ENCODE measurements at regions not wholly inside any gene's neighbourhood (a gene's known extent, or its start where the extent isn't known, plus 50 kb on each side); places are given as distances from the start of the nearest gene placed in this dataset.

DNA sequence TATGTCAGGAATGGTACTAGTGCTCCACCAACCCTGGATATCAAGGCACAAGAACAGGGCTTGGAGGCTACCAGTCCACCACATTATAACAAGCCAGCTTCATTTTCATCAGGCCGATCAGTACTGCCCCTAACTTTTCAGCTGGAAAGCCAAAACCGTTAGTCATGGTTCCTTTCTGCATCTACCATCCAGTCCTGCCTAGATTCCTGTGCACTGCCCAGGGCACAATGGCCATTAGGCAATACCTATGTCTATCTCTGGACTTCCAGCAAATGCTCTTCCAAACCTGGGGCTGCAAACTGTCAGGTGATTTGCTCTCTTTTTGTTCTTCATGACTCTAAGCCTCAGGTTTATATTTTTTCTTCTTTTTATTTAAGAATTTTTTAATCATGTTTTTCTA is 937.7 kb downstream of the SORCS1 start:
- intact Hi-C loops (cut with DNase I), result no loop called here
- ATAC-seq (no peak), DNase-seq (no peak)

DNA sequence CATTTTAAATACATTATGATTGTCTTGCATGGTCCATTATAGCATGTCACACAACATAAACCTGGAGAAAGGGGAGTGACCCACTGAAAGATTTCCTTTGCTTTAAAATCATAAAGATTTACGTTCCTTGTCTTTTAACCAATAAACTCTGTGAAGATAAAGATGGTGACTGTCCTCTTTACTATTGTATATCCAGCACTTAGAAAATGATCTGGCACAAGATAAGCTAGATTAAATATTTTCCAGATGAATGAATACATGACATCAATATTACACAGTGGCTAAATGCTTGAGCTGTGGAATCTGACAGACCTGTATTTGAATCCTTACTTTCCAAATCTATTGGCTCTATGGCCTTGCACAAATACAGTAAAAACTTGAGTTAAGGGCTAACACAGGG is 938.4 kb downstream of the SORCS1 start:
- DNase-seq (no peak), ATAC-seq (no peak)
- intact Hi-C loops (cut with DNase I), result no loop called here

GRCh38 chr10:106224676-106225075 is 939.8 kb downstream of the SORCS1 start:
- intact Hi-C loops (cut with DNase I), result no loop called here
- DNase-seq (no peak), ATAC-seq (no peak)

DNA sequence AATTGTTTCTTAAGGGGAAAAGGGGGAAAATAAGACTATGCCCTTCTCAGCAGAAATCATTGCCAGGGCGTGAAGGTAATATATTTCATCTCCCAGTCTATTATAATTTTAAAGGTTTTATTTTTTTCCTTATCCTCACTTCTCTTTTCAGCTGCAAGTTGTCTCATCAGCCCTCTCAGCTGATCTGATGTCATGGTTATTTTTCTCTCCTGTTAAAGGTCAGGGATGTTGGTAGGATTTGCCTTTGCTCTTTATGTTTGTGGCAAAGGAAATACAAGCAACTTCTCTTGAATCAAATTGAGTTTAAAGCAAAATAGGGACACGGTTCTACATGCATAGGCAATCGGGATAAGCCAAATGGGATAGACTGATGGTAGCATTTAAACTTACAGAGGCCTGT is 946.9 kb downstream of the SORCS1 start:
- intact Hi-C loops (cut with DNase I), result no loop called here
- no peak for ATAC-seq

GRCh38 chr10:106216085-106216484 is 948.4 kb downstream of the SORCS1 start:
- intact Hi-C loops (cut with DNase I), result no loop called here
- ATAC-seq, result peak; percentile 76 to 83
- no peak for DNase-seq

More for the DNA sequence above, 946.9 kb downstream of the SORCS1 start:
- DNase-seq, result no peak

GRCh38 chr10:106214243-106214642 is 950.3 kb downstream of the SORCS1 start:
- intact Hi-C loops (cut with DNase I), result no loop called here
- DNase-seq (no peak), ATAC-seq (no peak)

DNA sequence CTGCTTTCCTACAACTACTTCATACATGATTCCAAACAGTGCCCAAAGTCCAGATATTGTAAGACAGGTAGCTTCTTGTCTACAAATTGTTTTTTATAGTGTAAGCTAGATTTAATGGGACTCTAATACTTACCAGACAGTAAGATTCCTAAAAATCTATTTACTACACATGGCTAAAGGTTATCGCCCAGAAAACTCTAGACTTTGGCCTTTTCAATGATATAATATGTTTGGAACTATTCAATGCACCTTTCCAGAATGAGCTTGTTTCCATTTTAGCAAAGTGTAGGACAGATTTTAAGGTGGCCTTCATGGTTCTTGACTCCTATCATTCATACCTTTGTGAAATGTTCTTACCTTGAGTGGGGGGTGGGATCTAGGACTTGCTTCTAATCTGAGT is 951.0 kb downstream of the SORCS1 start:
- no peak for ATAC-seq
- DNase-seq, result no peak
- intact Hi-C loops (cut with DNase I), result no loop called here

DNA sequence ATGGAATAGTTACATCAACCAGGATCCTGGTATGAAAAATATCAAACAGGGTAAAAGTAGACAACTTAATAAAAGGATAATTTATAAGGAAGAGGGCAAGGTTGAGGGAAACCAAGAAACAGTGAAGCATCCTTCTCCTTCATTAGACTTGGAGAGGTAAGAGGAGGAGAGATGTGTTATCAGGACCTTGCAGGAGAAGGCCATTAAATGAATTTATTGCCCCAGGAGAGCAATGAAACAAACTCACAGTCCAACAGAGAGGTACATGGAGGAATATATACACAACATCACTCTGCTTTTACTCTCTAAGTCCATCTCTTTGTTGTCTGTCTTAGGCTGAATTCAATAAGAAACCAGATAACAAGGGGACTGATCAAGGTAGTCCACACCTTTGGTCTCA is 966.2 kb downstream of the SORCS1 start:
- intact Hi-C loops (cut with DNase I), result no loop called here

DNA sequence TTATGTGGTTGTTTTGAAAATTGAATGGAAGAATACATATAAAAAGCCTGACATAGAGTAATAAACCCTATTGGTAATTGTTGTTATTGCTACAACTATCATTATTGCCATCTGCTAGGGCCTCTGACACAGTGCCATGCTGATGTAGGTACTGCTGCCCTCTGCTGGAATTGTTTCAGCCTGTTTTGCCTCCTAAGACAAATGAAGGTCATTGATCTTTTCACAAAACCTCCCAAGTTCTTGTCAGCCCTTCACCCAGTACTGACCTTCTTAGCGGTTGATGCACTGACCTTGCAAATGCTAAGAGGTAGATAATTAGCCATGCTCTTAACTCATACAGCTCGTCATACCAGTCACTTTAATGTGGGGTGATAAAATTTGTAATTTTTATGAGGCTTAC is 975.2 kb downstream of the SORCS1 start:
- DNase-seq (no peak), ATAC-seq (no peak)
- intact Hi-C loops (cut with DNase I), result no loop called here

More for the DNA sequence above, 966.2 kb downstream of the SORCS1 start:
- no peak for ATAC-seq
- DNase-seq, result no peak

DNA sequence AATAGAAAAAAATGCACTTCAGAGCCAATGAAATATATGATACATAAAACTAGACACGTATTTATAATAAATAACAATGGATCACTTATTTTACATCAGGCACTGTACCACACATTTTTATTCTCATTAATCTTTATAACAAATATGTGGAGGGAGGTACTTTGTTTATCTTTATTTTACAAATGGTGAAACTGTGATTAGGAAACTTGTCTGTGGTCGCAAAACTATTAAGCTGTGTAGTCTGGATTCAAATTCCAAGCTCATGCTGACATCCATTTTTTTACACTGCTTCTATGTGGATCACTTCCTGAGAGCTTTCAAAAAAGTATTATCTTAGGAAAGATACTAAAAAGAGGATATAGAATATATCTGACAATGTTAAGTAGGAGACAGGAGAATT is 978.6 kb downstream of the SORCS1 start:
- no peak for ATAC-seq
- no peak for DNase-seq
- intact Hi-C loops (cut with DNase I), result no loop called here

DNA sequence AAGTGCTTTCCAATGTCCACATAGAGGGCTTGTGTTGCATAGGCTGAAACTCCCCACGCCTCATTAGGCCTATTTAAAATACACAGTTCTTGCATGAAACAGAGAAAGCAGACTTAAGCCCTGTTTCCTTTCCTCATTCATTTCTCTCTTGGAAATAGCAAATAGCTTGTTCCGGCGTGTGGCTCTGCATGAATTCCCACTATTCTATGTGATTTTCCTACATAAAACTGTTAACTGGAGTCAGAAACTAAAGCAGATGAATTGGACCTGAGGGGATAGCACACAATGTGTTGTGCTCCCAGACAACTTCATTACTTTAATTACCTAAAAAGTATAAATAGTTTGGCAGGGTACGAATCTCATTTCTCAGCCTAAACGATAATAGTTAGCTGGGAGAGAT is 981.5 kb downstream of the SORCS1 start:
- no peak for ATAC-seq
- intact Hi-C loops (cut with DNase I), result no loop called here
- no peak for DNase-seq

DNA sequence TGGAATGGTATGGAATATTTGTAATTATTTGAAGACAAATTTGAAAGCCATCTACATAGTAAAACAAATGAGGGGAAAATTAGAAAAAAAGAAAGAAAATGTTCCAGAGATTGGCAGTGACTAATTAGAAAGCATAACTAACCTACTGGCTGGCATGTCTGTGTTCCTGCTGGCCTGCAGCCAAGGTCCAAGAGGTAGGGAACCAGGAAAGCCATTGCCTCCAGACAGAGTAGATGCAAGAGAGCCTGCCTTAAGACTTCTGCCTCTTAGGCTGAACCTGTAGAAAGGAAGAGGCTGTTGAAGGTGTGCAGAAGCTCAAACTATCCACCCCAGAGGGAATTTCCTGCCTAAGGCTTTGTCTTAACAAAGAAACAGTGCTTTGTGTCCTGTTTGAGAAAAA is 982.0 kb downstream of the SORCS1 start:
- intact Hi-C loops (cut with DNase I), result no loop called here
- DNase-seq, result no peak
- ATAC-seq, result no peak

DNA sequence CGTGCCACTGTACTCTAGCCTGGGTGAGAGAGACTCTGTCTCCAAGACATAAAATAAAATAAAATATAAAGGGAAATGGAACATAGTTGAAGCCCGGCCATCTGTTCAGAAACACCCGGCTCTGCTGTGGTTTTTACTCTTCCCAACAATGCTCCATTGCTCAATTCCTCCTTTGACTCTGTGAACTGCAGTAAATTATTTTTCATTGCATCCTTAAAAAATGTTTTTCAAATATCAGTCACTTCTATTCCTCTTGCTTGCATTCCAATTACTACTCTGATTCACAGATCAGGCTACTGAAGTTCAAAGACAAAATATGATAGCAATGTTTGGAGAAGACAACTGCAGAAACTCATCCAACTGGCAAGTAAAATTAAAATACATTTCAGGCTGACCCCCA is 983.0 kb downstream of the SORCS1 start:
- intact Hi-C loops (cut with DNase I), result no loop called here
- ATAC-seq (no peak), DNase-seq (no peak)

DNA sequence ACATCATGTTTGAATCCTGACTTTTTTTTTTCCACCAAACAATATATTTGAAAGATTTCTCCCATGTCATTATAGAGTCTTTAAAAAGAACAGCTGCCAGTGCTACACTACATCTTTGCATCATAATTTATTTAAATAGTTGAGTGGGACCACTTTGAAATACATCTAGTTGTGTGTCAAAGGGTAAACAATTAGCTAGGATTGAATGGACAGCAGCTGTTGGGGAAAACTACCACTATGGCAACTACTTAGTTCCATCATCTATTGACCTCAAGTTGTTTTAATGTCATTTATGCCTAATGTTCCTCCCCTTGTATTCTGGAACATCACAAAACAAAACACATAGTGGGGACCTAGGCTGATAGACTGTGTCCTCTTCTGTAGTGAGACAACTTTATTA is 985.1 kb downstream of the SORCS1 start:
- intact Hi-C loops (cut with DNase I), result loop anchor here in 1 of 2 donors (5.0 kb wide), 1 partner anchor 227 kb away; no protein-coding TSS in a partner anchor
- ATAC-seq (no peak), DNase-seq (no peak)

GRCh38 chr10:106175760-106176377 is 988.6 kb downstream of the SORCS1 start:
- intact Hi-C loops (cut with DNase I), result loop anchor here in 1 of 2 donors (5.0 kb wide), 1 partner anchor 224 kb away; no protein-coding TSS in a partner anchor
- no peak for ATAC-seq
- DNase-seq, result no peak

DNA sequence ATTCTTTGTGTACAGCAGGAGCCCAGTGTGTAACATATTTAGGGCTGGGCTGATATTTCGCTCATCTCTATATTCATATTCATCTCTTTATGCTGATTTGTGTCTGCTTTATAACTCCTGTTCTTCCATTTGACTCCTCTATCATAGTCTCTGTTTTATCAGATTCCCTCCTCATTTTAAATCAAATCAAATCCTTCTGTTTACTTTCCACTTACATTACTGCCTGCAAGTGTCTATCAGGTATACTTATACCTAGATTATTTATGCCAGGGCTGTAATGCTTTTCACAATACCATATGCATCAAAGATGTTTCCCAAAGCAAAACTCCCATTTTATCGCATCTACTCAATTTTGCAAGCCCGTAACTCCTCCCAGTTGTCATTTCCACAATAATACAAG is 990.7 kb downstream of the SORCS1 start:
- ATAC-seq (no peak), DNase-seq (no peak)
- intact Hi-C loops (cut with DNase I), result no loop called here

- intact Hi-C loops (cut with DNase I), result no loop called here
- ATAC-seq (no peak), DNase-seq (no peak)
These were observed 995.3 kb downstream of the SORCS1 start for GRCh38 chr10:106169241-106169640.

DNA sequence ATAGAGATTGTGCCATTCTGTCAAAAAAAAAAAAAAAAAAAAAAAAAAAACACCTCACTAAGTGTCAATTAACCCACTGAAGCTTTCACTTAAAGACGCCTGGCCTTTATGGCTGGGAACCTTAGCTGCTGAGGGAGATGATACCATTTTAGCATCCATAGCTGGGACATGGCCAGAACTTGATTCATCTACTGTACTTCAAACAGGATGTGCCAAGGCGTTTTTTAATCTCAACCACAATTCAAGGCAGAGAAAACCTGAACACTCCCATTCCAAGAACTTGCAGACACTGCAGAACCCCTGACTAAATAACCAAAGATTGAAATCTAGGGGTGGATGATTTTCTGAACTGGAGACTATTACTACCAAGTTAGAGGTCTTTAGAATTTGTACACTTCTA is 996.6 kb downstream of the SORCS1 start:
- DNase-seq (no peak), ATAC-seq (no peak)
- intact Hi-C loops (cut with DNase I), result no loop called here

- ATAC-seq, result no peak
- DNase-seq, result no peak
- intact Hi-C loops (cut with DNase I), result no loop called here
These were observed 1006.3 kb downstream of the SORCS1 start for GRCh38 chr10:106158241-106158640.

DNA sequence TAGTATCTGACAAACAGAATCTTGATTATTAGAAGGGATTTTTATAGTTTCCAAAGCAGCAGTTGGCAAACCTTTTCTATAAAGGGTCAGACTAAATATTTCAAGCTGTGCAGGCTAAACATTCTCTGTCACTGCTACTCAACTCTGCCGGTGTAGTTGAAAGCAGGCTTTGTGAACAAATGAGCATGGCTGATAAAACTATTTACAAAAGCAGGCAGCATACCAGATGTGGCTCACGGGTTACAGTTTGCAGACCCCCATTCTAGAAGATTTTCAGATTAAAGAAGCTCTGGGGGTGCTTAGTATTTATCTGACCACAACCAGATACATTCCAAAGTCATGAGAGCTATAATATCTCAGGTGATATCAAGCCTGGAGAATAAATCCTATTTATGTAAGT is 1017.5 kb downstream of the SORCS1 start:
- DNase-seq (no peak), ATAC-seq (no peak)
- intact Hi-C loops (cut with DNase I), result no loop called here

DNA sequence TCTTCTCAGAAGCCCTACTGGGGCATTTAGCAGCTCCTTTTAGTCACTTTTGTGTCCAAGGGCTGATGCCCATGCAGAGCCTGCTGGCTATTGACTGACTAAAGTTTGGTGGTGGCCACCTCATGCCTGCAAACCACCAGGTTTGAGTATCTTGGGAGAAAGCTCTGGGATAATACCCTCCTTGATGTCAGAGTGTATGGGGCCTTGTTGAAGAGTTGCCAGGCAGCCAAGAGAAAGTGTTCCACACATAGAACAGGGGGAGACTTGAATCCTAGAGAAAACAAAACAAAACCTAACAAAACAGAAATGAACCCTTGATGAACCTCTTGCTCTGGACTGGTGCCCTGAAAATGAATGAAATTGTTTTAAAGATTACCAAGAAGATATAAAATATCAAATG is 1024.6 kb downstream of the SORCS1 start:
- intact Hi-C loops (cut with DNase I), result no loop called here
- no peak for DNase-seq
- no peak for ATAC-seq

GRCh38 chr10:106136175-106136574 is 1028.3 kb downstream of the SORCS1 start:
- intact Hi-C loops (cut with DNase I), result no loop called here
- ATAC-seq (no peak), DNase-seq (no peak)
